ENCODE measurements at regions not wholly inside any gene's neighbourhood (a gene's known extent, or its start where the extent isn't known, plus 50 kb on each side); places are given as distances from the start of the nearest gene placed in this dataset.
A peak's percentile ranks its signal among the peaks of the same experiment; 100 is the strongest.

- Mint-ChIP-seq H3K4me1 (ENCODE audit: low read depth) (no peaks in the 10 kb centered on the region), H3K9me3 (ENCODE audit: low read depth) (peaks cover 16% of the 10 kb centered on the region), H3K36me3 (ENCODE audit: low read depth) (no peaks in the 10 kb centered on the region), H3K27me3 (ENCODE audit: low read depth) (peaks cover 29% of the 10 kb centered on the region), H3K4me3 (ENCODE audit: unreplicated experiment) (no peak overlapping the region), H3K27ac (ENCODE audit: unreplicated experiment) (no peak overlapping the region)
- peak; percentile 67 for DNase-seq (ENCODE audit: low spot score)
- no peak for TF ChIP-seq CTCF (IDR thresholded peaks at IDR 0.05)
Measured at GRCh38 chr14:104262515-104263514, 124.4 kb downstream of the KIF26A start.

- Mint-ChIP-seq H3K4me1 (ENCODE audit: low read depth) (no peaks in the 10 kb centered on the region), H3K4me3 (ENCODE audit: unreplicated experiment) (no peak overlapping the region), H3K9me3 (ENCODE audit: low read depth) (peaks cover 16% of the 10 kb centered on the region), H3K27ac (ENCODE audit: unreplicated experiment) (no peak overlapping the region), H3K27me3 (ENCODE audit: low read depth) (peaks cover 22% of the 10 kb centered on the region), H3K36me3 (ENCODE audit: low read depth) (no peaks in the 10 kb centered on the region)
- TF ChIP-seq CTCF (IDR thresholded peaks at IDR 0.05) = no peak
- DNase-seq (ENCODE audit: low spot score) = peak; percentile 77
Measured at GRCh38 chr14:104263675-104264358, 125.4 kb downstream of the KIF26A start.

- peaks cover 16% of the 10 kb centered on the region for H3K9me3 Mint-ChIP-seq (ENCODE audit: low read depth)
- H3K4me1 Mint-ChIP-seq (ENCODE audit: low read depth) = no peaks in the 10 kb centered on the region
- peaks cover 16% of the 10 kb centered on the region for H3K27me3 Mint-ChIP-seq (ENCODE audit: low read depth)
- H3K36me3 Mint-ChIP-seq (ENCODE audit: low read depth) = no peaks in the 10 kb centered on the region
- peak; percentile 93 for DNase-seq (ENCODE audit: low spot score)
- H3K4me3 Mint-ChIP-seq (ENCODE audit: unreplicated experiment) = no peak overlapping the region
- no peak overlapping the region for H3K27ac Mint-ChIP-seq (ENCODE audit: unreplicated experiment)
- TF ChIP-seq CTCF (IDR thresholded peaks at IDR 0.05) = no peak
Measured at GRCh38 chr14:104264495-104265265, 126.3 kb downstream of the KIF26A start.

GRCh38 chr14:104265918-104266630, 127.7 kb downstream of the KIF26A start:
- H3K4me1 Mint-ChIP-seq (ENCODE audit: low read depth) = no peaks in the 10 kb centered on the region
- peaks cover 10% of the 10 kb centered on the region for H3K27me3 Mint-ChIP-seq (ENCODE audit: low read depth)
- peak; percentile 62 for DNase-seq (ENCODE audit: low spot score)
- no peak overlapping the region for H3K4me3 Mint-ChIP-seq (ENCODE audit: unreplicated experiment)
- H3K36me3 Mint-ChIP-seq (ENCODE audit: low read depth) = no peaks in the 10 kb centered on the region
- no peak for TF ChIP-seq CTCF (IDR thresholded peaks at IDR 0.05)
- H3K9me3 Mint-ChIP-seq (ENCODE audit: low read depth) = peaks cover 5% of the 10 kb centered on the region
- no peak overlapping the region for H3K27ac Mint-ChIP-seq (ENCODE audit: unreplicated experiment)

All from chondrocyte (in vitro differentiated cells).